Lung (tissue), 11 donors: ENCODE measurements at regions not wholly inside any gene's neighbourhood (a gene's known extent, or its start where the extent isn't known, plus 50 kb on each side); places are given as distances from the start of the nearest gene placed in this dataset.

Source experiments
- ATAC-seq: fragments of 200-7000 bp; cut with Tn5 transposase; one replicate; pipeline ENCODE4 v1.9.1; 2020; ENCODE audit warnings: moderate number of reproducible peaks; ENCODE audit not compliant: insufficient read depth, low FRiP score
- DNase-seq, 3 donors: peaks; one replicate each; pipeline ENCODE4 v3.0.0-alpha.2; 2013 to 2017
- H3K27ac ChIP-seq, 2 donors: one replicate each; pipeline ENCODE4 v1.5.1; 2013; ENCODE audit warnings: mild to moderate bottlenecking in 2 of 2, moderate library complexity in 2 of 2, control low read depth in 1 of 2, inconsistent platforms in 1 of 2, low read depth in 1 of 2, low read length in 1 of 2
- H3K27me3 ChIP-seq, 3 donors: one replicate each; pipeline ENCODE4 v1.5.1; 2013; ENCODE audit warnings: low read length in 2 of 3; ENCODE audit not compliant: control insufficient read depth in 3 of 3, insufficient read depth in 3 of 3
- H3K36me3 ChIP-seq, 4 donors: one replicate each; pipeline ENCODE4 v1.5.1; 2013; ENCODE audit warnings: low read length in 4 of 4, mild to moderate bottlenecking in 1 of 4, moderate library complexity in 1 of 4; ENCODE audit not compliant: control insufficient read depth in 4 of 4, insufficient read depth in 4 of 4
- H3K4me1 ChIP-seq, 5 donors: one replicate each; pipeline ENCODE4 v1.5.1; 2013; ENCODE audit warnings: low read length in 5 of 5, mild to moderate bottlenecking in 2 of 5, moderate library complexity in 1 of 5; ENCODE audit not compliant: control insufficient read depth in 5 of 5, insufficient read depth in 5 of 5
- H3K4me3 ChIP-seq: one replicate; pipeline ENCODE4 v1.5.1; 2013; ENCODE audit warnings: mild to moderate bottlenecking, control low read depth, moderate library complexity
- H3K9ac ChIP-seq, 2 donors: one replicate each; pipeline ENCODE4 v1.5.1; 2013; ENCODE audit warnings: low read length in 2 of 2, control low read depth in 1 of 2; ENCODE audit not compliant: insufficient read depth in 1 of 2
- H3K9me3 ChIP-seq, 4 donors: one replicate each; pipeline ENCODE4 v1.5.1; 2013; ENCODE audit warnings: low read length in 3 of 4, mild to moderate bottlenecking in 1 of 4, moderate library complexity in 1 of 4; ENCODE audit not compliant: control insufficient read depth in 4 of 4, insufficient read depth in 3 of 4
- WGBS, 2 donors: extraction: QIAGEN DNeasy Blood & Tissue Kit; methylation state at CpG; one replicate each; pipeline ENCODE4 v1.1.7; 2013; 5-methylcytosine and 5-hydroxymethylcytosine counted together
- TF ChIP-seq, protein P1 (sequence below): IDR thresholded peaks from 2 replicates; pipeline ENCODE4 v1.5.1; 2012; ENCODE audit warnings: mild to moderate bottlenecking; ENCODE audit errors: control extremely low read depth, extremely low read depth
- donor health status: control.
- donor health status: control.
- donor health status: Bipolar disorder and iron deficiency.
- donor health status: healthy.
- donor health status: DM: yes; HTN: yes; CAD: no.

DNA sequence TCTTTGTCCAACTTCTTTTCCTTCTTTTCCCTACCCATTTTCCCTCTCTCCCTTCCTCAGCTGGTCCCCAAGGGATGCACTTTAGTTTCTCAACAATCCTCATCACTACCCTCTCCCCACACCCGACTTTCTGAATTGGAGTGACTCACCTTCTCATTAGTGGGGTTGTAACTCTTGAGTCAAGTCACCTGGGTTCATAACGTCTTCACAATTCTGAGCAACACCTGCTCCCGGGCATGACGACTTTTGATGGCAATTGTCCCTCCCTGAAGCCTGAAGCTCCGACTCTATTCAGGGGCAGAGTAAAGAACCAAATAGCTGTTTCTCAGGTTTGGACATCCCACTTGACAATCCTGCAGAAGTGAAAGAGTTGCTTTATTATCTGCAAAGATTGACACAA lies 82.7 kb upstream of the OTX2 start:
- H3K4me1 ChIP-seq: no peaks in the 10 kb centered on the region
- no peaks in the 10 kb centered on the region for H3K9me3 ChIP-seq
- 45 to 54% methylated on average over 5 of the region's 5 CpGs for WGBS, 2 donors
- no peak for DNase-seq
- H3K9ac ChIP-seq: no peak overlapping the region
- TF ChIP-seq, protein P1, sequence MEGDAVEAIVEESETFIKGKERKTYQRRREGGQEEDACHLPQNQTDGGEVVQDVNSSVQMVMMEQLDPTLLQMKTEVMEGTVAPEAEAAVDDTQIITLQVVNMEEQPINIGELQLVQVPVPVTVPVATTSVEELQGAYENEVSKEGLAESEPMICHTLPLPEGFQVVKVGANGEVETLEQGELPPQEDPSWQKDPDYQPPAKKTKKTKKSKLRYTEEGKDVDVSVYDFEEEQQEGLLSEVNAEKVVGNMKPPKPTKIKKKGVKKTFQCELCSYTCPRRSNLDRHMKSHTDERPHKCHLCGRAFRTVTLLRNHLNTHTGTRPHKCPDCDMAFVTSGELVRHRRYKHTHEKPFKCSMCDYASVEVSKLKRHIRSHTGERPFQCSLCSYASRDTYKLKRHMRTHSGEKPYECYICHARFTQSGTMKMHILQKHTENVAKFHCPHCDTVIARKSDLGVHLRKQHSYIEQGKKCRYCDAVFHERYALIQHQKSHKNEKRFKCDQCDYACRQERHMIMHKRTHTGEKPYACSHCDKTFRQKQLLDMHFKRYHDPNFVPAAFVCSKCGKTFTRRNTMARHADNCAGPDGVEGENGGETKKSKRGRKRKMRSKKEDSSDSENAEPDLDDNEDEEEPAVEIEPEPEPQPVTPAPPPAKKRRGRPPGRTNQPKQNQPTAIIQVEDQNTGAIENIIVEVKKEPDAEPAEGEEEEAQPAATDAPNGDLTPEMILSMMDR: no peak
- H3K36me3 ChIP-seq: no peaks in the 10 kb centered on the region
- H3K4me3 ChIP-seq: no peak overlapping the region
- H3K27me3 ChIP-seq: no peaks in the 10 kb centered on the region
- ATAC-seq: no peak
- no peak overlapping the region for H3K27ac ChIP-seq

DNA sequence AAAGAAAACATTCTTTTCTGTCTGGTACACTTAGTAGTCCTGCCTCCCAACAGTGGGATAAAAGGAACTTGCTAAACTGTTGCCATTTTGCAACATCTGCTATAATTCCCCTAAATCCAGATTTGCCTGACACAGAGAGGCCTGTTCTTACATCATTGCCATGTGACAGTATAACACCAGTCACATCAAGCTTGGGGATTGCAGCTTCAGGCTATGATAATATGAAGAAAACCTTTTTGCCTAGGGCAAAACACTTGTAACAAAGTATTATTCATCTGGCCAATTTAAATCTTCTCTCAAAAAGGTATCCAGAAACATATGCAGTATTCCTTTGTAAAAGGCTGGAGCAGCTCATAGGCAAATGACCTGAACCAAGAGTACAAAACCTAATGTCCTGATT lies 80.9 kb upstream of the OTX2 start:
- Histone ChIP-seq H3K27ac (no peak overlapping the region), H3K9me3 (no peaks in the 10 kb centered on the region), H3K36me3 (no peaks in the 10 kb centered on the region), H3K27me3 (no peaks in the 10 kb centered on the region), H3K9ac (no peak overlapping the region), H3K4me3 (no peak overlapping the region), H3K4me1 (no peaks in the 10 kb centered on the region)
- DNase-seq (no peak), ATAC-seq (no peak)
- TF ChIP-seq, protein P1: no peak

DNA sequence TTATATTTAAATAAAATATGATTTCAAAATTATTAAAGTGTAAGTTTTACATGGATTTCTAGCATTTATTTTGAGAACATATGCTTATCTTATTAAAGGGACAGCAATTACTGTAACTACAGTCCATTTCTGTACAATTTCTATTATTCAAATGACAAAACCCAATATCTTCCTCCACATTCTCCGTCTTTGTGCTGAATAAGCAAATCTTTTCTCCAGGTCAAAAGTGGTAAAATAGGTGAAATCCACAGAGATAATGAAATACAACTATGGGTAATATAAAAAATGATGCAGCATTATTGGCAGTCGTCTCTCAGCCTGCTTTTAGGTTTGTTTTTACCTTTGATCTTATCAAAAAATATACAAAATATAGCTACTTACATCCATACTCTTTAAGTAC lies 79.4 kb upstream of the OTX2 start:
- Histone ChIP-seq H3K27me3 (no peaks in the 10 kb centered on the region), H3K4me1 (no peaks in the 10 kb centered on the region), H3K4me3 (no peak overlapping the region), H3K9ac (no peak overlapping the region), H3K27ac (no peak overlapping the region), H3K9me3 (no peaks in the 10 kb centered on the region), H3K36me3 (no peaks in the 10 kb centered on the region)
- DNase-seq (no peak), ATAC-seq (no peak)
- TF ChIP-seq, protein P1: no peak
- 75 to 78% methylated on average over 2 of the region's 2 CpGs for WGBS, 2 donors

DNA sequence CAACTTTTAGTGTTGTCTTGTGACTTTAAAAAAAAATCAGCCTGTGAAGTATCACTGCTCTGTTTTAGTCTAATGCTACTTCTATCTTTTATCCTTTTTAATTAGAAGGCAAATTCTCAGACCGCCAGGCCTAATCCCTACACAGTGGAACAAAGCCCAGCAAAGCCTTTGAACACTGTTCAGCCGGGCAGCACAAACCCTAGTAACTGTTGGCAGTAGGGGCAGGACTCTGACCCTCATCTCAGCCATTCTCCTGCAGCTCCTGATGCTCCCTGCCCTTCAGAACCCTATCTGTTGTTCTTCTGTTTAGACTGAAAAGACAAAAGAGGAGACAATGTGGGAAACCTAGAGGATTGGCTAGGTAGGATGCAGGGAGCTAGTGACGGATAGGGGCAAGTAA lies 78.0 kb upstream of the OTX2 start:
- Histone ChIP-seq H3K27me3 (no peaks in the 10 kb centered on the region), H3K9me3 (no peaks in the 10 kb centered on the region), H3K4me1 (no peaks in the 10 kb centered on the region), H3K9ac (no peak overlapping the region), H3K36me3 (no peaks in the 10 kb centered on the region), H3K4me3 (no peak overlapping the region), H3K27ac (no peak overlapping the region)
- 75 to 77% methylated on average over 3 of the region's 3 CpGs for WGBS, 2 donors
- ATAC-seq (no peak), DNase-seq (no peak)
- TF ChIP-seq, protein P1: no peak
